GM23248 (cell line): ENCODE measurements at regions not wholly inside any gene's neighbourhood (a gene's known extent, or its start where the extent isn't known, plus 50 kb on each side); places are given as distances from the start of the nearest gene placed in this dataset.

Source experiments
- DNase-seq: peaks from one replicate; pipeline ENCODE4 v3.0.0-alpha.2; 2015
- H2AFZ ChIP-seq: fragments of 200-600 bp; sonication (generic); 2 replicates; pipeline ENCODE4 v1.6.1; 2016; ENCODE audit warnings: antibody characterized with exemption
- H3F3A ChIP-seq: fragments of 200-600 bp; sonication (generic); 2 replicates; pipeline ENCODE4 v1.6.1; 2016; ENCODE audit warnings: mild to moderate bottlenecking, antibody characterized with exemption, mixed run types; ENCODE audit not compliant: insufficient read depth
- H3K27ac ChIP-seq: fragments of 200-600 bp; sonication (generic); 2 replicates; pipeline ENCODE4 v1.5.1; 2016; ENCODE audit warnings: mild to moderate bottlenecking
- H3K27me3 ChIP-seq: fragments of 200-600 bp; sonication (generic); replicated peaks from 2 replicates; pipeline ENCODE4 v1.6.1; 2016; ENCODE audit warnings: mild to moderate bottlenecking; ENCODE audit not compliant: insufficient read depth
- H3K36me3 ChIP-seq: fragments of 200-600 bp; sonication (generic); 2 replicates; pipeline ENCODE4 v1.6.1; 2016; ENCODE audit warnings: low read depth, mild to moderate bottlenecking
- H3K4me1 ChIP-seq: fragments of 200-600 bp; sonication (generic); 2 replicates; pipeline ENCODE4 v1.6.1; 2016; ENCODE audit warnings: mild to moderate bottlenecking; ENCODE audit not compliant: insufficient read depth
- H3K4me2 ChIP-seq: fragments of 200-600 bp; sonication (generic); one replicate; pipeline ENCODE4 v1.6.1; 2016; ENCODE audit warnings: mild to moderate bottlenecking; ENCODE audit not compliant: unreplicated experiment
- H3K4me3 ChIP-seq: fragments of 200-600 bp; sonication (generic); 2 replicates; pipeline ENCODE4 v1.5.1; 2016; ENCODE audit warnings: mild to moderate bottlenecking
- H3K79me2 ChIP-seq: fragments of 200-600 bp; sonication (generic); 2 replicates; pipeline ENCODE4 v1.6.1; 2016; ENCODE audit warnings: mild to moderate bottlenecking; ENCODE audit not compliant: insufficient read depth
- H3K9ac ChIP-seq: fragments of 200-600 bp; sonication (generic); 2 replicates; pipeline ENCODE4 v1.6.1; 2016; ENCODE audit warnings: mild to moderate bottlenecking
- H3K9me2 ChIP-seq: fragments of 200-600 bp; sonication (generic); 2 replicates; pipeline ENCODE4 v1.6.1; 2016; ENCODE audit warnings: mixed run types, mild to moderate bottlenecking, moderate library complexity; ENCODE audit not compliant: insufficient read depth
- H3K9me3 ChIP-seq: fragments of 200-600 bp; sonication (generic); one replicate; pipeline ENCODE4 v1.6.1; 2017; ENCODE audit warnings: low read depth
- H4K20me1 ChIP-seq: fragments of 200-600 bp; sonication (generic); 2 replicates; pipeline ENCODE4 v1.6.0; 2016; ENCODE audit not compliant: insufficient read depth
- EZH2 ChIP-seq: fragments of 200-600 bp; sonication (generic); IDR thresholded peaks from 2 replicates; pipeline ENCODE4 v1.6.1; 2018; ENCODE audit warnings: antibody characterized with exemption, mild to moderate bottlenecking; ENCODE audit not compliant: insufficient read depth, poor library complexity, severe bottlenecking
- EZH2phosphoT487 ChIP-seq: fragments of 200-600 bp; sonication (generic); IDR thresholded peaks from 2 replicates; pipeline ENCODE4 v1.6.1; 2018; ENCODE audit warnings: antibody characterized with exemption, moderate library complexity, mild to moderate bottlenecking, low read depth; ENCODE audit not compliant: insufficient read depth
- WGBS, 2 experiments: methylation state at CpG; one replicate each; pipeline ENCODE4 v1.1.6; 2015 to 2017; ENCODE audit warnings: low lambda C conversion rate in 2 of 2, low coverage in 1 of 2; ENCODE audit errors: missing lambda C conversion rate in 2 of 2; 5-methylcytosine and 5-hydroxymethylcytosine counted together
- in situ Hi-C: fragments of 300-500 bp; cut with MboI; formaldehyde crosslinking; loops from 2 replicates; pipeline ENCODE4 v1.15.0; 2020

DNA sequence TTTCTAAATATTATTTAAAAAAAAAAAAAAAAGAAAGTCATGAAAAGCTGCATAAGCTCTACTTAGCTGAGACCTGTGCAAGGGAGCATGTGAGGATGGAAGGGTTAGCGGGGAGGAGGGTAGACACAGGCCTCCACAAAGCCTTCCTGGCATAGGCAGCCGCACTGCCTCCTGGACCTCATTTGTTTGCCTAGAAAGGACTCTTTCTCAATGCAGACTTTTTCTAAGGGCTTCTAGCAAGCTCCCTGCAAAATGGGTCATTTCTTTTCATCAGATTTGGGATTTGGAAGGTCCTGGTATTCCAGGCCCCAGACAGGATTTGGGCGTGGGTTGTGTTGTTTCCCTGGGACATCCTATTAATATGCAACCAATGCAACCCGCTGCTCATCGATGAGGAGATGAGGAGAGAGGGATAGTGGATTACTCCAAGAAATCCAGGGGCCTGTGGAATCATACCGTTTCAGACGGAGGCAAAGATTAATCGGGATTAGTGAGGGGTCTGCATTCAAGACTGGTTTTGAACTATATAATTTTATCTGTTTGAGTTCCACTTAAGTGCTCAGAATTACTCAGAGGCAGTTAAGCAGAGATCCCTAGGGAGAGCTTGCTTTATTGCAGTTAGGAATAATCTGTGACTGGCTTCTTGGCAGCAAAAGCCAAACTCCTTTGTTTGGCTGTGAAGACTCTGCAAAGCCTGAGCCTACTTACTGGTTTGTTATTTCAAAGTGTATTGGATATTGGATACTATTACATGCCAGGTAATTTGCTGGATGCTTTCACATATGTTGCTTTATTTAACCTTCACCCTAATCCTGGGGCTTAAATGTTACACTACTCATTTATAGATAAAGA, 106.9 kb upstream of the NAV2 start:
- H3K4me1 ChIP-seq = peaks cover 27% of the 10 kb centered on the region

DNA sequence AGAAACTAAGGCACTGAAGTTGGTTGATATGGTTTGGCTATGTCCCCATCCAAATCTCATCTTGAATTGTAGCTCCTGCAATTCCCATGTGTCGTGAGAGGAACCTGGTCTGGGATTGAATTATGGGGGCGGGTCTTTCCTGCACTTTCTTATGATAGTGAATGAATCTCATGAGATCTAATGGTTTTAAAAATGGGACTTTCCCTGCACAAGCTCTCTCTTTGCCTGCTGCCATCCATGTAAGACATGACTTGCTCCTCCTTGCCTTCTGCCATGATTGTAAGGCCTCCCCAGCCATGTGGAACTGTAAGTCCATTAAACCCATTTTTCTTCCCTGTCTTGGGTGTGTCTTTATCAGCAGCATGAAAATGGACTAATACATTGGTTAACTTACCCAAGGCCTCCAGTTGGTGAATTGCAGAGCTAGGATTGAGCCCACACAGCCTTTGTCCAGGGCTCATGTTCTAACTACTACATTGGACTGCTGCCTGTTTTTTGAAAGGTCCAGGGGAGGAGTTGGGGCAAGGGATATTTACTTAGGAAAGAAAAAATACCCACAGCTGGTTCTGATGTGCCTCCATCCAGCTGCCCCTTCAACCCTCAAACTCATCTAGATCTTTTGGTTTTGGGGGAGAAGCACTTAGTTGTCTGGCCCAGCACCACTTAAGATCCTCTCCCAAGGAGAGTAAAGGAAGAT, 107.8 kb upstream of the NAV2 start:
- in situ Hi-C loops = no loop called here
- Histone ChIP-seq H3F3A (peaks cover 17% of the 10 kb centered on the region), H3K4me2 (peak overlapping the region; percentile 67), H3K79me2 (0 out of 2 replicates have a peak, but pooled peaks cover 3% of the 10 kb centered on the region), H3K27ac (peak overlapping the region; percentile 58; the same call in 1 of the 2 replicates), H3K9me3 (no peaks in the 10 kb centered on the region), H3K9me2 (no peaks in the 10 kb centered on the region), H4K20me1 (no peaks in the 10 kb centered on the region), H3K9ac (no peak overlapping the region), H3K4me1 (peaks cover 27% of the 10 kb centered on the region), H2AFZ (no peak overlapping the region), H3K27me3 (no peaks in the 10 kb centered on the region), H3K4me3 (no peak overlapping the region), H3K36me3 (no peaks in the 10 kb centered on the region)
- 96 to 100% methylated on average over 2 of the region's 2 CpGs for WGBS, 2 experiments
- TF ChIP-seq EZH2 = no peak
- no peak for DNase-seq

More for the DNA sequence above, 106.9 kb upstream of the NAV2 start:
- peak overlapping the region; percentile 46 for H3K9ac ChIP-seq
- in situ Hi-C loops = no loop called here
- H3K27ac ChIP-seq = peak overlapping the region; percentile 58
- no peaks in the 10 kb centered on the region for H3K79me2 ChIP-seq
- H4K20me1 ChIP-seq = no peaks in the 10 kb centered on the region
- H3F3A ChIP-seq = peaks cover 17% of the 10 kb centered on the region
- DNase-seq = peak; percentile 99
- no peak overlapping the region for H3K4me3 ChIP-seq
- H3K9me3 ChIP-seq = no peaks in the 10 kb centered on the region
- no peaks in the 10 kb centered on the region for H3K36me3 ChIP-seq
- H3K27me3 ChIP-seq = no peaks in the 10 kb centered on the region
- WGBS, 2 experiments = 16 to 20% methylated on average over 8 of the region's 8 CpGs
- H2AFZ ChIP-seq = no peak overlapping the region
- H3K4me2 ChIP-seq = peak overlapping the region; percentile 67
- no peak for TF ChIP-seq EZH2
- TF ChIP-seq EZH2phosphoT487 = no peak
- no peaks in the 10 kb centered on the region for H3K9me2 ChIP-seq

DNA sequence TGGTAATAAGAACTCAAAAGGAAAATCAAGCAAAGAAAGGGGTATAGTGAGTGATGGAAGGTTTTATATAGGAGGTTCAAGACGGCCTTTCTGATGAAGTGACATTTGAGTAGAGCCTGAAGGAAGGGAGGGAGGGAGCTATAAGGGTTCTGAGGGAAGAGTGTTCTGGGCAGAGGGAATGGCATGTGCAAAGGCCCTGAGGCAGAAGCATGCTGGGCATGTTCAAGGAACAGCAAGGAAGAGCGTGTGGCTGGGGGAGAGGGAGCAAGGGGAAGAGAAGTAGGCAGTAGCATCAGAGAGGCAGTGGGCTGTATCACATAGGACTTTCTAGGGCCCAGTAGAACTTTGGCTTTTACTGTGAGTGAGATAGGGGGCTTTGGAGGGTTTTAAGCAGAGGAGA, 108.9 kb upstream of the NAV2 start:
- no peak overlapping the region for H3K4me3 ChIP-seq
- no peaks in the 10 kb centered on the region for H3K27me3 ChIP-seq
- in situ Hi-C loops = no loop called here
- no peak for DNase-seq
- 93 to 94% methylated on average over 2 of the region's 2 CpGs for WGBS, 2 experiments
- H3K27ac ChIP-seq = no peak overlapping the region
- no peak overlapping the region for H2AFZ ChIP-seq
- no peak overlapping the region for H3K9ac ChIP-seq
- no peaks in the 10 kb centered on the region for H3K36me3 ChIP-seq
- H3K9me3 ChIP-seq = no peaks in the 10 kb centered on the region
- no peak overlapping the region for H3K4me2 ChIP-seq
- H3K9me2 ChIP-seq = no peaks in the 10 kb centered on the region
- H3K79me2 ChIP-seq = 0 out of 2 replicates have a peak, but pooled peaks cover 3% of the 10 kb centered on the region
- H3K4me1 ChIP-seq = peaks cover 28% of the 10 kb centered on the region
- H3F3A ChIP-seq = peaks cover 17% of the 10 kb centered on the region
- TF ChIP-seq EZH2 = no peak
- TF ChIP-seq EZH2phosphoT487 = no peak
- no peaks in the 10 kb centered on the region for H4K20me1 ChIP-seq

DNA sequence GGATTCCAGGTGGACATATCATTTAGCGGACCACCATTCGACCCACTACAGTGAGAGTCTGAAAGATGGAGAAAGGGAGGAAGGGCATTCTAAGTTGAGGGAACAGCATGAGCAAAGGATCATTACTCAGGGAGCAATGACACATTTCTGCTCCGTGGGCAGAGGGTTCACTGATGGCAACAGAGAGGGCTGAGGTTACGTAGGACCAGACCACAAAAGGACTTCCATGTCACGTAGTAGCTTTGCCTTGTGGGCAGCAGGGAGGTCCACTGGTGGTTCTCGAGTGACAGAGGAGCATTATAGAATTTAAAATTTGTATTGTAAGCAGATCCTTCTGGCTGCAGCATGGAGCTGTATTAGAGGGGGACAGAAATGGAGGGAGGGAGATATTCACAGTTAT, 109.7 kb upstream of the NAV2 start:
- in situ Hi-C loops = no loop called here
- Histone ChIP-seq H3K4me1 (peaks cover 37% of the 10 kb centered on the region), H3K79me2 (0 out of 2 replicates have a peak, but pooled peaks cover 3% of the 10 kb centered on the region), H3K27me3 (no peaks in the 10 kb centered on the region), H4K20me1 (no peaks in the 10 kb centered on the region), H2AFZ (no peak overlapping the region), H3K36me3 (no peaks in the 10 kb centered on the region), H3K9me3 (no peaks in the 10 kb centered on the region), H3K9ac (0 out of 2 replicates have a peak overlapping the region, but pooled peaks have one; percentile 17), H3F3A (peaks cover 17% of the 10 kb centered on the region), H3K27ac (peak overlapping the region; percentile 61), H3K4me2 (no peak overlapping the region), H3K4me3 (no peak overlapping the region), H3K9me2 (no peaks in the 10 kb centered on the region)
- WGBS, 2 experiments = 55 to 61% methylated on average over 6 of the region's 6 CpGs
- TF ChIP-seq EZH2 (no peak), EZH2phosphoT487 (no peak)
- peak; percentile 46 for DNase-seq
